SK-N-SH treated with all-trans-retinoic acid at 6 μM for 48 hours (cell line): ENCODE measurements at regions not wholly inside any gene's neighbourhood (a gene's known extent, or its start where the extent isn't known, plus 50 kb on each side); places are given as distances from the start of the nearest gene placed in this dataset.
A peak's percentile ranks its signal among the peaks of the same experiment; 100 is the strongest.

ENCODE experiments used
- ATAC-seq: fragments of 200-7000 bp; cut with Tn5 transposase; 3 replicates; pipeline ENCODE4 v1.9.1; 2020; ENCODE audit warnings: mild to moderate bottlenecking, moderate library complexity
- ESRRG ChIP-seq: fragments of 250-450 bp; sonication (Bioruptor Pico); IDR thresholded peaks from 2 replicates; pipeline ENCODE4 v1.6.1; 2021; ENCODE audit warnings: mild to moderate bottlenecking
- GLIS3 ChIP-seq: fragments of 250-450 bp; sonication (Bioruptor Pico); IDR thresholded peaks from 2 replicates; pipeline ENCODE4 v1.5.0; 2020; ENCODE audit warnings: mild to moderate bottlenecking, moderate library complexity
- ISL1 ChIP-seq: fragments of 250-450 bp; sonication (Bioruptor Pico); IDR thresholded peaks from 2 replicates; pipeline ENCODE4 v2.1.2; 2022; ENCODE audit warnings: mild to moderate bottlenecking, moderate library complexity
- PPARA ChIP-seq: fragments of 250-450 bp; sonication (Bioruptor Pico); IDR thresholded peaks from 2 replicates; pipeline ENCODE4 v1.5.0; 2020; ENCODE audit warnings: mild to moderate bottlenecking, borderline replicate concordance
- SNAI2 ChIP-seq: fragments of 250-450 bp; sonication (Bioruptor Pico); IDR thresholded peaks from 2 replicates; pipeline ENCODE4 v1.5.0; 2020; ENCODE audit warnings: mild to moderate bottlenecking, moderate library complexity
- TCF4 ChIP-seq: fragments of 250-450 bp; sonication (Bioruptor Pico); IDR thresholded peaks from 2 replicates; pipeline ENCODE4 v1.8.0; 2021; ENCODE audit warnings: mild to moderate bottlenecking, moderate library complexity, borderline replicate concordance
- TSHZ2 ChIP-seq: fragments of 250-450 bp; sonication (Bioruptor Pico); IDR thresholded peaks from 2 replicates; pipeline ENCODE4 v1.5.0; 2020; ENCODE audit warnings: mild to moderate bottlenecking, moderate library complexity
- ZC3H10 ChIP-seq: fragments of 250-450 bp; sonication (Bioruptor Pico); IDR thresholded peaks from 2 replicates; pipeline ENCODE4 v1.5.1; 2021; ENCODE audit warnings: mild to moderate bottlenecking, moderate library complexity
- ZNF70 ChIP-seq: fragments of 450-650 bp; formaldehyde crosslinking; IDR thresholded peaks from 2 replicates; pipeline ENCODE4 v1.5.0; 2020; ENCODE audit warnings: mild to moderate bottlenecking, moderate library complexity
- ZNF8 ChIP-seq: fragments of 450-650 bp; formaldehyde crosslinking; IDR thresholded peaks from 2 replicates; pipeline ENCODE4 v1.5.0; 2020; ENCODE audit warnings: mild to moderate bottlenecking, moderate library complexity
- TF ChIP-seq, protein P1 (sequence below): fragments of 250-450 bp; sonication (Bioruptor Pico); IDR thresholded peaks from 2 replicates; pipeline ENCODE4 v1.5.1; 2021; ENCODE audit warnings: mild to moderate bottlenecking, moderate library complexity
- TF ChIP-seq, protein P2 (sequence below): fragments of 250-450 bp; sonication (Bioruptor Pico); IDR thresholded peaks from 2 replicates; pipeline ENCODE4 v1.5.1; 2020; ENCODE audit warnings: low read depth, mild to moderate bottlenecking, moderate library complexity
- TF ChIP-seq, protein P3 (sequence below): fragments of 250-450 bp; sonication (Bioruptor Pico); IDR thresholded peaks from 2 replicates; pipeline ENCODE4 v1.8.0; 2021; ENCODE audit warnings: low read depth, mild to moderate bottlenecking, moderate library complexity, borderline replicate concordance
- TF ChIP-seq, protein P4 (sequence below): fragments of 250-450 bp; sonication (Bioruptor Pico); IDR thresholded peaks from 2 replicates; pipeline ENCODE4 v1.8.0; 2020; ENCODE audit warnings: mild to moderate bottlenecking, moderate library complexity, borderline replicate concordance

- no peak for TF ChIP-seq TSHZ2 (CRISPR knock-in tag)
Measured at GRCh38 chr2:7703543-7704144, 786.4 kb downstream of the RNF144A start (continued).

DNA sequence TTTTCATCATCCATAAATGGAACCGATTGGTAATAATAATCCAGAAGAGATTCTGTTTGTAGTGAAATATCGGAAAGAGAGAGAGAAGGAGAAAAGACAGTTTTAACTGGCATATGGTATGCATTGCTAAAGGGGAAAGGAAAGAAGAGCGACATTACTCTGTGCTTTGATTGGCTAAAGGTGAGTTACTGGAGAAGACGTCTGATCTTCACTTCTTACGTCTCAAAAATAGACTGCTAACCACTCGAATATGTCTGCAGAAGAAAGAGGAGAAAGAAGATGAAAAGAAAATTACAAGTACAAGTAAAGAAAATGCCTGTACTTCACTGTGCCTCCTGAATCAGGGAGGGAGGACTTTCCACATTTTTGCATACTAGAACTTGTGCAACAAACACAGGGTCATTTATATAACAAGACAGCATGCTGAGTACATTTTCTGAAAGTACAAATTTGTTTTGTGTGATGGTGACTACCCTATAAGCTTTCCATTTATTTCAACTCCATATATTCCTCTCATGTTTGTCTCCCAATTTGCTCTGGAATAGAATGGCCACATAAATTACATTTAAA lies 787.2 kb downstream of the RNF144A start:
- TF ChIP-seq GLIS3 (CRISPR knock-in tag) = no peak
- no peak for TF ChIP-seq PPARA (CRISPR knock-in tag)
- TF ChIP-seq ZNF8 (CRISPR knock-in tag) = no peak
- TF ChIP-seq, protein P1, sequence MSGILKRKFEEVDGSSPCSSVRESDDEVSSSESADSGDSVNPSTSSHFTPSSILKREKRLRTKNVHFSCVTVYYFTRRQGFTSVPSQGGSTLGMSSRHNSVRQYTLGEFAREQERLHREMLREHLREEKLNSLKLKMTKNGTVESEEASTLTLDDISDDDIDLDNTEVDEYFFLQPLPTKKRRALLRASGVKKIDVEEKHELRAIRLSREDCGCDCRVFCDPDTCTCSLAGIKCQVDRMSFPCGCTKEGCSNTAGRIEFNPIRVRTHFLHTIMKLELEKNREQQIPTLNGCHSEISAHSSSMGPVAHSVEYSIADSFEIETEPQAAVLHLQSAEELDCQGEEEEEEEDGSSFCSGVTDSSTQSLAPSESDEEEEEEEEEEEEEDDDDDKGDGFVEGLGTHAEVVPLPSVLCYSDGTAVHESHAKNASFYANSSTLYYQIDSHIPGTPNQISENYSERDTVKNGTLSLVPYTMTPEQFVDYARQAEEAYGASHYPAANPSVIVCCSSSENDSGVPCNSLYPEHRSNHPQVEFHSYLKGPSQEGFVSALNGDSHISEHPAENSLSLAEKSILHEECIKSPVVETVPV = no peak
- TF ChIP-seq, protein P2, sequence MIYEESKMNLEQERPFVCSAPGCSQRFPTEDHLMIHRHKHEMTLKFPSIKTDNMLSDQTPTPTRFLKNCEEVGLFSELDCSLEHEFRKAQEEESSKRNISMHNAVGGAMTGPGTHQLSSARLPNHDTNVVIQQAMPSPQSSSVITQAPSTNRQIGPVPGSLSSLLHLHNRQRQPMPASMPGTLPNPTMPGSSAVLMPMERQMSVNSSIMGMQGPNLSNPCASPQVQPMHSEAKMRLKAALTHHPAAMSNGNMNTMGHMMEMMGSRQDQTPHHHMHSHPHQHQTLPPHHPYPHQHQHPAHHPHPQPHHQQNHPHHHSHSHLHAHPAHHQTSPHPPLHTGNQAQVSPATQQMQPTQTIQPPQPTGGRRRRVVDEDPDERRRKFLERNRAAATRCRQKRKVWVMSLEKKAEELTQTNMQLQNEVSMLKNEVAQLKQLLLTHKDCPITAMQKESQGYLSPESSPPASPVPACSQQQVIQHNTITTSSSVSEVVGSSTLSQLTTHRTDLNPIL = no peak
- TF ChIP-seq, protein P3, sequence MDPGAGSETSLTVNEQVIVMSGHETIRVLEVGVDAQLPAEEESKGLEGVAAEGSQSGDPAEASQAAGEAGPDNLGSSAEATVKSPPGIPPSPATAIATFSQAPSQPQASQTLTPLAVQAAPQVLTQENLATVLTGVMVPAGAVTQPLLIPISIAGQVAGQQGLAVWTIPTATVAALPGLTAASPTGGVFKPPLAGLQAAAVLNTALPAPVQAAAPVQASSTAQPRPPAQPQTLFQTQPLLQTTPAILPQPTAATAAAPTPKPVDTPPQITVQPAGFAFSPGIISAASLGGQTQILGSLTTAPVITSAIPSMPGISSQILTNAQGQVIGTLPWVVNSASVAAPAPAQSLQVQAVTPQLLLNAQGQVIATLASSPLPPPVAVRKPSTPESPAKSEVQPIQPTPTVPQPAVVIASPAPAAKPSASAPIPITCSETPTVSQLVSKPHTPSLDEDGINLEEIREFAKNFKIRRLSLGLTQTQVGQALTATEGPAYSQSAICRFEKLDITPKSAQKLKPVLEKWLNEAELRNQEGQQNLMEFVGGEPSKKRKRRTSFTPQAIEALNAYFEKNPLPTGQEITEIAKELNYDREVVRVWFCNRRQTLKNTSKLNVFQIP (CRISPR knock-in tag) = no peak
- TF ChIP-seq ESRRG (CRISPR knock-in tag) = no peak
- TF ChIP-seq ZC3H10 = no peak
- TF ChIP-seq SNAI2 (CRISPR knock-in tag) = no peak
- no peak for TF ChIP-seq ZNF70 (CRISPR knock-in tag)
- TF ChIP-seq TSHZ2 (CRISPR knock-in tag) = no peak
- TF ChIP-seq TCF4 (CRISPR knock-in tag) = no peak
- TF ChIP-seq, protein P4, sequence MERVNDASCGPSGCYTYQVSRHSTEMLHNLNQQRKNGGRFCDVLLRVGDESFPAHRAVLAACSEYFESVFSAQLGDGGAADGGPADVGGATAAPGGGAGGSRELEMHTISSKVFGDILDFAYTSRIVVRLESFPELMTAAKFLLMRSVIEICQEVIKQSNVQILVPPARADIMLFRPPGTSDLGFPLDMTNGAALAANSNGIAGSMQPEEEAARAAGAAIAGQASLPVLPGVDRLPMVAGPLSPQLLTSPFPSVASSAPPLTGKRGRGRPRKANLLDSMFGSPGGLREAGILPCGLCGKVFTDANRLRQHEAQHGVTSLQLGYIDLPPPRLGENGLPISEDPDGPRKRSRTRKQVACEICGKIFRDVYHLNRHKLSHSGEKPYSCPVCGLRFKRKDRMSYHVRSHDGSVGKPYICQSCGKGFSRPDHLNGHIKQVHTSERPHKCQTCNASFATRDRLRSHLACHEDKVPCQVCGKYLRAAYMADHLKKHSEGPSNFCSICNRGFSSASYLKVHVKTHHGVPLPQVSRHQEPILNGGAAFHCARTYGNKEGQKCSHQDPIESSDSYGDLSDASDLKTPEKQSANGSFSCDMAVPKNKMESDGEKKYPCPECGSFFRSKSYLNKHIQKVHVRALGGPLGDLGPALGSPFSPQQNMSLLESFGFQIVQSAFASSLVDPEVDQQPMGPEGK (CRISPR knock-in tag) = no peak
- ATAC-seq = no peak

DNA sequence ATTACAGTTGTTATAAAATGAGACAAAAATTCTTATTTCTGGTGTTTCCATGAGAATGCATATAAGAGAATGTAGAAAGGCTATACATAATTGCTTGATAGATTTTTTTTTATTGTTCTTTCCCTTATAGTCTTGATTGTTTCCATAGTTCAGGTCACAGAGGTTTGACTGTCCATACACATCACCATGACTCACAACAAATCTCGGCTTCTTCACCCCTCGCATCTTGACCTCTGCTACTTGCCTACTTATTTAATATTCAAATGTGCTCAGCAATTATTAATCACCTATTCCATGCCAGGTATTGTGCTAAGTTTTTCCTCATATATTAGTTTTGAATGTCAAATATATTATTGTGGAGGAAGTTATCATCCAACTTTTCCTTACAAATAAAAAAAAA lies 789.6 kb downstream of the RNF144A start:
- TF ChIP-seq GLIS3 (CRISPR knock-in tag) (no peak), ZNF70 (CRISPR knock-in tag) (no peak), ISL1 (CRISPR knock-in tag) (no peak)
- TF ChIP-seq, protein P1 = no peak
- peak; percentile 20 for ATAC-seq
